HG03378 (cell line): ENCODE measurements at regions not wholly inside any gene's neighbourhood (a gene's known extent, or its start where the extent isn't known, plus 50 kb on each side); places are given as distances from the start of the nearest gene placed in this dataset.
"Not testable (repeated sequence)": the region's sequence is repeated elsewhere in the genome, so short reads cannot be mapped to it uniquely, and the experiment has no call there.

Source experiments
- ATAC-seq: cut with Tn5 transposase; IDR thresholded peaks from one replicate; pipeline ENCODE4 v1.9.1; 2021; ENCODE audit warnings: mild to moderate bottlenecking, moderate library complexity; ENCODE audit not compliant: unreplicated experiment

DNA sequence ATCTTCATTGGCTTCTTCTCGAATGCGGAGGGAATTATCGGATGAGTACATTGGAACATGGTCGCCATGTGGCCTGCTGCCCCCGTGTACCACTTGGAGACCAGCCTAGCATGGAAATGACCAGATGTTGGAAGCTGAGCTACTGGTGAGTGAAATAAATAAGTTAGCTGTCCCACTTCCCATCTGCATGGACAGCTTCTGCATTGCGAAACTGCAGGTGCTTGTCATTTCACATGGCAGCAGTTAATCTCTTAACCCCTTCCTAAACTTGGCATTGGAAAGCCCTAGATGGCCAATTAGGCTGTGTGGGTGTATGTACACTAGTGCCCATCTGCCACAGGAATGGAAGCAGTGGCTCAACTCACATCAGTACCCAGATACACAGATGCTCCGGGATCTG lies 246.6 kb upstream of the IL12B start:
- ATAC-seq, result no peak

DNA sequence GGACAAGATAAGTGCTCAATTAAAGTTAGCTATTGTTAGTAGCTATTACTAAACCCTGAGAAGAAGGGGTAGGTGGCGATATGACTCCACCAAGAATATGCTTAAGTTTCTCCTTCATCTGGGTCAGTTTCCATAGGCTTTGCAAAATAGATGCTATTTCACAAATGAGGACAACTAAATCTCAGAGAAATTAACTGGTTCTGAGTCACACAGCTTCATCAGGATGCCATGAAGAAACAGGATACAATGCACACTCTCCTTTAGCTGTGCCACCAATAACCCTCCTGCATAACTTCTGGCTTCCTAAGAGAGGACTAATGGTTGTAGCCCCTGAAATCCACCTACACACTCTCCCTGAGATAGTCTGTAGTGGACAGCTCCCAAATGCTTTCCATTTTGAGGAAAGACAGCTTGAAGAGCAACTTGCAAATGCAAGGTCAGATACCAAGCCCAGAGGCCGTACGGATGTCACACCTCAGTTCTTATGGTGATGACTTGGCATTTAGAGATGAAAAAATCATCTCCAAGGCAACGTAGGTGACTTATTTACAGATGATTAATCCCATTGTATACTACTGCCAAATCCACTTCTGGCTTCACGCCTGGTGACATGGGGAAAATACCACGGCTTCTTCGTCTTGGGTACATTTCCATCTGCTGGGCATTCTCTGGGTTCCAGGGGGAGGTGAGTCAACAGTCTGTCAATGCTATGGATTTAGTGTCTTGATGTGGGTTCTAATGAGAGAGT lies 251.4 kb upstream of the IL12B start:
- ATAC-seq, result no peak

DNA sequence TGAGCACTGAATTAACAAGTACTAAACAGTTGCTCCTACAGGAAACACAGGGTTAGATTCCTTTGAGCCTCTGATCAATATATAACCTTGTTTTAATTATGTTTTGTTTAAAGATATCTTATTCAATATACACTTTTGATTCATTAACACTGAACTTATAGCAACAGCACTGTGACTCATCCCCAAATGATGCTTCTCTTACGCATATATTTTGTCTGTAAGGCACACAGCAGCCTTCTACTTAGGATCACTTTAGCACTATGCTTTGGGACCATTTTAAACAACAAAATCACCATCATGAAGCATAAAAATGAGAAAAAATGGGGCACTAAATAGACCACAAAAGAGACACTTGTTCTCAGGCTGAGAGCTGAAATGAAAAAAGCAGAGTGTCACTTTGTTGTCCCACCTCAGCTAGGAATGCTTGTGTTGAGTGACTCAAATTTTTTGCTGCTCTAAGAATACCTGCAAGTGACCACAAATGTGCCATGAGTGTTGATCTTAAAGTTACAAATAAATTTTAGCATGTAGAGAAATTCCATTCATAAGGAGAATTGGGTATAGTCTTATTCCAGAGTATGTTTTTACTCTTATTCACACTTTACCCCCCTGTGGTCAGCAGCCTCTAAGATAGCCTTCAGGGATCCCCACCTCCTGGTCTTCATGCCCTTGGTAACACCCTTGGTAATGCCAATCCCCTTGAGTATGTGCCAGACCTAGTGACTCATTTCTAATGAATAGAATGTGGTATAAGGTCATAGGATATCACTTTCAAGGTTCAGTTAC lies 252.7 kb upstream of the IL12B start:
- ATAC-seq, result no peak

DNA sequence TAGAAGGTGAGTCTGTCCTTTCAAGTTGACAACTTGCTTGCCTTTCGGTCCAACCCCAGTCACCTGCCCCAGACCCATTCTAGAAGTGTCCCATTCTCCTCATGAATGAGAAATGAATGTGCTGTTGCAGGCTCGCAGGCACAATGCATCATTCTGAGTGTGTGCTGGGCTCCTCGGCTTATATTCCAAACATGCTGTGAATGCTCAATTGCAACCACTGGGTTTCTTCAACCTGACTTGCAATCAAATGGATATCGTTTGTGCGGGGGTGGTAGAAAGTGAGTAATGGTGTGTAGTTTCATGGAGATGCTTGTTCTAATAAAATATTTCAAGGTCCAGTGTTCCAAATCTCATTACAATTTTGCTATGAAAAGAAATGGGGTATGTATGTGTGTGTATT lies 256.6 kb upstream of the IL12B start:
- no peak for ATAC-seq

DNA sequence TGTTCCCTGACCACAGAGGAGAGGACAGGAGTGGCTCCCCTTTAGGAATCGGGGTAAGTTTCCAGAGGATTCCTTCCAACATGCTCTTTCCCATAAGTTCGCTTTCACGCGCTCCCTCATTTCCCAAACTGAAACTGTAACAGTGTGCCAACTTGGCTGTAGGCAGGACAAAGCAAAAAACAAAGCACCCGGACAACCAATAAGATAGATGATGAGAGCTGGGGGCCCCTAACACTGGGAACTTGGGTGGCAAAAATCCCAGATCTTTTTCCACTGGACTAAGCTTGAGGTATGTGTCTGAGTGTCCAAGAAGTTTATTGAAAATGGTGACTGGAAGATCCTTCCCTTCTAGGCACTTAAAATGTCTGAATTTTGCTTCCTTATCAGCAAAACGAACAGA lies 258.7 kb upstream of the IL12B start:
- ATAC-seq, result no peak

DNA sequence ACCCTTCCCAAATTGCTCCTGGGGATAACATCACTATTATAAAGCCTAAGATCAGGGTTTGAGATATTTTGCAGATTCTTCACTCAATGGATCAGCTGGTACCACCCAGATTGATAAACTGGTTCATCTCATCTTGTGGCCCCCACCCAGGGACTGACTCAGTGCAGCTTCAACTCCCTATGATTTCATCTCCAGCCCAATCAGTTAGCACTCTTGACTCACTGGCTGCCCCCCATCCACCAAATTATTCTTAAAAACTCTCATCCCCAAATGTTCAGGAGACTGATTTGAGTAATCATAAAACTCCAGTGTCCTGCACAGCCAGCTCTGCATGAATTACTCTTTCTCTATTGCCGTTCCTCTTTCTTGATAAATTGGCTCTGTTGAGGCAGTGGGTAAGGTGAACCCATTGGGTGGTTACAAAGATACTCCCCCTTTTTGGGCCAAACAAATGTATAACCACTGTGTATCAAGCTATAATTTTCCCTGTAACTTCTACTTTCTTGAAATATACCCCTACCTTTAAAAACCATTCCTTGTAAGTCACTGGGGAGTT lies 263.3 kb upstream of the IL12B start:
- ATAC-seq, result no peak

DNA sequence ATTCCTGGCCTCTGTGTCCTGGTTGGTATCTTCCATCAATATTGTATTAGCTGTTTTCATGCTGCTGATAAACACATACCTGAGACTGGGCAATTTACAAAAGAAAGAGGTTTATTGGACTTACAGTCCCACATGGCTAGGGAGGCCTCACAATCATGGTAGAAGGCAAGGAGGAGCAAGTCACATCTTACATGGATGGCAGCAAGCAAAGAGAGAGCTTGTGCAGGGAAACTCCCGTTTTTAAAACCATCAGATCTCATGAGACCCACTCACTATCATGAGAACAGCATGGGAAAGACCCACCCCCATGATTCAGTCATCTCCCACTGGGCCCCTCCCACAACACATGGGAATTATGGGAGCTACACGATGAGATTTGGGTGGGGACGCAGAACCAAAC lies 265.3 kb upstream of the IL12B start:
- not testable (repeated sequence) for ATAC-seq

DNA sequence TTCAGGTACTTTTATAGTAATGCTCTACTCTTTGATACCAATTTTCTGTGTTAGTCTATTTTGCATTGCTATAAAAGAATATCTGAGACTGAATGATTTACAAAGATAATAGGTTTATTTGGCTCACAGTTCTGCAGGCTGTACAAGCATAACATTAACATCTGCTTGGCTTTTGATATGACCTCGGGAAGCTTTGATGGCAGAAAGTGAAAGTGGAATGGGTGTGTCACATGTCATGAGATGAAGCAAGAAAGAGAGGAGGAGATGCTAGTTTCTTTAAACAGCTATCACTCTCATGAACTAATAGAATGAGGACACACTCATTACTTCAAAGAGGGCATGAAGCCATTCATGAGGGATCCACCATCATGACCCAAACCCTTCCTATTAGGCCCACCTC lies 270.9 kb upstream of the IL12B start:
- ATAC-seq, result no peak

DNA sequence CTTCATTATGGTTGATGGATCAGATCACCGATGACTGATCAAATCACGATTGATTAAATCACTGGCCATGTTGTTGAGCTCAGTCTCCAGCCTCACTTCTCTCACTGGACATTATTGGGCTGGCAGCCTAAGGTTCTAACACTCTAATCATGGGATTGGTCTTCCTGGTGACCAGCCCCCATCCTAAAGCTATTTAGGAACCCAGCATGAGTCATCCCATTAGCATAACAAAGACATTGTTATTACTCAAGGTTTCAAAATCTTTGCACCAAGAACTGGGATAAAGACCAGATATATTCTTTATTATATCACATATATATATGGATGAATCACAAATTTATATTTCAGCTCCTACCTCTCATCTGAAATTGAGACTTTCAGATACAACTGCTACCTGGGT lies 272.1 kb upstream of the IL12B start:
- no peak for ATAC-seq

DNA sequence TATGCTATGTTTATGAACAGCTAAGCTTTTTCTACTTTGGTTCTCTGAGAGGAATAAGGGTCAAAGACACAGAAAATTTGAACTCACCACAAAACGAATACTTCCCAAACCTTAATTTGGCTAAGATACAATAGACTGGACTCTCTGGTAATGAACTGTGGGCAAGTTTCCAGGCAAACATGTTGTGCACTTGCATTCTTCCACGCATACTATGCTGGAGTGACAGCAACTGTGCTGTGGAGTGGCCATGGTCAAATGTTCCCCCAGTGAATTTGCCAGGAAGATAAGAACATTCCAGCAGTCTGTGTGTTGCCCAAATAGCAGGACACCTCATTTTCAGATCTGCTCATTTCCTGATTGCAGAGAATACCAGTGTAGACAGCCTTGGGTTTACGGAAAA lies 275.3 kb upstream of the IL12B start:
- no peak for ATAC-seq

DNA sequence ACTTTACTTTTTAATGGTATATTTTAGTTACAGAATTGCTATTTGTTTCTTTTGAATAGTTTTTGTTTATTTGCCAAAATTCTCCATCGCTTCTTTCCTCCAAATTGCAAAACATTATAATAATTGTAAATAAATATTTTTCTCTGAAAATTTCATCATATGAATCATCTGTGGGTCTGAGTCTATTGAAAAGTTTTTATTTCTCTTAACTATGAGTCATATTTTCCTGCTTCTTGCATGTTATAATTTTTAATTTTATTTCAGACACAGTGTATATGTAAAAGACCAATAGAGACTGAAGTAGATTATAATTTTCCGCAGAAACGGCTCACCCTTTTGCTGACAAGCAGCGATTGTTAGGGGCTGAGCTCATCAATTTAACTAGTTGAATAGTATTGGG lies 279.1 kb upstream of the IL12B start:
- ATAC-seq, result no peak

DNA sequence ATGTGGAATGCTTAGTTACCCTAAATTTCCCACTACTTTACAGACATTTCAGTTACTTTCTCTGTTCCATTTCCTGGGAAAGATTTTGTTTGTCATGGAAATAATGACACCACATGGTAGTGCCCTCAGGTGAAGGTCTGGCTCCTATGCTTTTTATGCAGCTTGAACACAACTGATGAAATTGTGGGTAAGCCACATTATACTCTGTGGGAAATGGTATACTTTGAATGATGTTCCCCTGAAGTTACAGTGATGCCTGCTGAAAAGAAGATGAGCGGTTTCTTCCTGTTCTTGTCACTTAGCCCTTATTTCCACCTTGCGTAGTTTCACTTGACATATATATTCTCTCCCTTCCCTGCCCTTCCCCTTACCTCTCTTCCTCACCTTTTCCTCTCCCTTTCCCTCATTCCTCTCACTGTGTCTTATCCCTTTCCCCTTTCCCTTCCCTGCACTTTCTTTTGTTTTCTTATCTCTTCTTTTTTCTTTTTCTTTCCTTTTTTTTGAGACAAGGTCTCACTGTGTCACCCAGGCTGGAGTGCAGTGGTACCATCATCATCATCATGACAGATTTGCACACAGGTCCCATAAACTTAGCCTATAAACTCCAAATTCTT lies 280.8 kb upstream of the IL12B start:
- no peak for ATAC-seq

DNA sequence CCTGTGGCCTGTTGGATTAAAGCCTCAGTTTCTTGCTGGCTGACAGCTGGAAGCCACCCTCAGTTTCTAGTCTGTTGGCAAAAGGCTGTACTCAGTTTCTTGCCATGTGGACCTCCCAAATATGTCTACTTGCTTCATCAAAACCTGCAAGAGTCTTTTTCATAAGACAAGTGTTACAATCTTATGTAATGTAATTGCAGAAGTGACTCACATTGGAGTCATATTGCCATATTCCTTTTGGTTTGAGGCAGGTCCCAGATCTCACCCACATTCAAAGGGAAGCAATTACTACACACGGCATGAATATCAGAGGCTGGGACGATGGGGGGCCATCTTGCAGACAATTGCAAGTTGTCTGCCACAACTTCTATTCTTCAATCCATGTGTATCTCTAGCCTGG lies 286.7 kb upstream of the IL12B start:
- no peak for ATAC-seq

DNA sequence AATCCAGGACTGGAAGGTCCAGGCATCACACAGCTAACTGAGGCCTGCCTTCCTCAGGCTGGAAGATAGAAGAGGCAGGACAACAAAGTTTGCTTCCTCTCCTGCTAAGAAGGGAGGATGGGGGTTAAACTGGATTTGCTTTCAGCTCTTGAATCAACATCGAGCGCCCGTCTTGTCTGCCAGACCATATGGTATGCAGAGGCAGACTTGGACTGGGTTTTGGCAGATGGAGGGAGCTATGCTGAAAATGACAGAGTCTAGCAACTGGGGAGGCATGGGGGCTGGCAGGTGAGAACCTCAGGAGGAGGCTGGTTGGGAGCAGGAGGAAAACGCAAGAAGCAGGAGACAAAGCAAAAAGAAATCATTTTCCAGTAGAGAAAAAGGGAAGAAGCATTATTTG lies 289.5 kb upstream of the IL12B start:
- no peak for ATAC-seq

DNA sequence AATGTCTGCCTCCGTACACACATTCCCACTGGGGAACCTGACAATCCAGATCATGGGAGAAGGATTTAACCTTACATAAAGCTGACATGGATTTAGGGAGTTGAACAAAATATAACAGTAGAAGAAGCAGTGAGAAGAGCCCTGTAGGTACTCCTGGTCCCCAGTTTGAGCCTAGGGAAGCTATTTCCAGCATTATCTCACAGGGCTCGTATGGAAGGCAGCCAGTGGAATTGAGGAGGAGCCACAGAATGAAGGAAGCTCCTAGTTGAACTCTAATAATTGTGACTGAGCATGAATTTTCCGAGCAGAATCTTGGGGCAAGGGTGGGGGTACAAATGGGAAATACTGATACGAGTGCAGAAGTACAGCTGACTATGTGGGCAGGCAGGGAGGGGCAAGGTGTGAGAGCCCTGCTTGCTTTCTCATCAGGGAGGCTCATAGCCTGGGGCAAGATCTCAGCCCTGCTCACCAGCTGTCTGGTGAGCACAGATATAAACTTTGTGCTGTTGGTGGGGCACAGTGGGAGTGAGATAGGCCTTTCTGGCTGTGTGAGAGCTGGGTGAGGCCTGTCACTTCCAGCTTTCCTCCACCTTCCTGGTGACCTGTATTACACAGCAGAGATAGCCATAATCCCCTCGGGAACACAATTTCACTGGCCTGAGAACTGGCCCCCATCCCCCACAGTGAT lies 290.7 kb upstream of the IL12B start:
- no peak for ATAC-seq

DNA sequence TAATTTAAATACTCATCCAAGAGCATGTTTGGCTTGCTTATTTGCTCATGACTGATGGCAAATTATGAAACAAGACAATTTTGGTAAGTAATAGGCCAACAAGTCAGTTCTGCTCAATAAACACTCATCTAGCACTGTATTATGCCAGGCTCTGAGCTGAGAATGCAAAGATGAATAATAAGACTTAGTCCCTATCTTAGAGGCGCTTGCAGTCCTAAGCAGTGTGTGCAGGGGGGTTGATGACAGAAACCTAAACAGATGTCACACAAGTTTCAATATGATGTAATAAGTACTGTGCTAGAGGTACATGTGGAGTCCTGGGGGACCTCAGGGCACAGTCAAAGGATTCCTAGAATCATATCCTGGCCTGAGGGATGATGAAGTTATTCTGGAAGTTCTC lies 287.6 kb upstream of the ADRA1B start:
- ATAC-seq, result no peak

DNA sequence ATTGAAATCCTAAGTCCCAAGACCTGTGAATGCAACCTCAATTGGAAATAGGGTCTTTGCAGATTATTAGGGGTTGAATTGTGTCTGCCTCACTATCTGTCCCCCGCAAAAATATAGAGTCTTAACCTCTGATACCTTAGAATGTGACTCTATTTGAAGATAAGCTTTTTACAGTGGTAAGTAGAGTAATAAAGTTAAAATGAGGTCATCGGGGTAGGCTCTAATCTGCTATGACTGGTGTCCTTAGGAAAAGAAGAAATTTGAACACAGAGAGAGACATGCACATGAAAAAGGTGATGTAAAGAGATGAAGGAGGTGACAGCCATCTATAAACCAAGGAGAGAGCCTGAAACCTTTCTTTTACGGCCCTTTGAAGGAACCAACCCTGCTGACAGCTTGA lies 287.1 kb upstream of the ADRA1B start:
- no peak for ATAC-seq

DNA sequence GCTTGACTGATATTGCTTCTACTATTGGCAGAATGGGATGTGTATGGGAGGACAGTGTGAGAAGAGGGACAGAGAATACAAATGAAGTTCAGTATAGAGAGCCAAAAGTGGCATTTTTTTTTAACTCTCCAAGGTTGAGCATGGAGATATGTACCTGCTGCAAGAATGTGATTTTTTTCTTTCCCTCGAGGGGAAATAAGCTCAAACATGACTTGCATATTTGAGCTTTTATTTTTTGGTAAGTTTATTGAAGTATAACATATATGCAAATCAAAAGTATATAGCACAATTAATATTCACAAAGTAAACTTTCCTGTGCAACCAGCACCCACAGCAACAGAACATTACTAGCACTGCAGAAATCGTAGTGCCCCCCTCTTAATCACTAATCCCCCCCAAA lies 285.7 kb upstream of the ADRA1B start:
- ATAC-seq, result no peak

DNA sequence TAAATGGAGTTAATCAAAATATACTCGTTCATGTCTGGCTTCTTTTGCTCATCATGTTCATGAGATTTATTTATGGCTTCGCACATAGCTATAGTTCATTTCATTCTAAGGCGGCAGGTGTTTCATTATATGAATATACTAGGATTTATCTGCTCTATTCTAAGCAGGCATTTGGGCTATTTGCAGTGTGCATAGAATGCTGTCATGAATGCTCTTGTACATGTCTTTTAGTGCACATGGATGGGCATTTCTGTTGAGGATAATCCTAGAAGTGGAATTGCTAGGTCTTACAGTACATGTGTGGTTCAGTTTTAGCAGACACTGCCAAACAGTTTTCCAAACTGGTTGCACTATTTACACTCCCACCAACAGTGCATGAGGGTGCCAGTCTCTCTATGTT lies 285.3 kb upstream of the ADRA1B start:
- no peak for ATAC-seq

DNA sequence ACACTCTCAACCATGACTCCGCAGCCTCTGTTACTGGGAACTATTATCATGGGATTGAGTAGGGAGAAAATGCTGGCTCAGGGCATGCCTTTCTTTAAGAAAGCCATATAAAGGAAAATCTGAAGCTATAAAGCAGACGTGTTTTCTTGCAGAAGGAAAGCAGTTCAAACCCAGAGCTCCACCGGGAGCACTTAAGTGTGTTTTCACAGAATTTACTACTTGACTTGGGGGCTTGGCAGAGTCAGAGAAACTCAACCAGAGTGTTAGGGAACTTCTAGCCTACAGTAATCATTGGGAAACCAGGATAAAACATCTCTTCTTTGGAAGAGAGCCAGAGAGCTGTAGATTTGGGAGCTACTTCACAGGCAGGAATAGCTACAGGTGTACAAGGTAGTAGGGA lies 283.4 kb upstream of the ADRA1B start:
- ATAC-seq, result no peak

DNA sequence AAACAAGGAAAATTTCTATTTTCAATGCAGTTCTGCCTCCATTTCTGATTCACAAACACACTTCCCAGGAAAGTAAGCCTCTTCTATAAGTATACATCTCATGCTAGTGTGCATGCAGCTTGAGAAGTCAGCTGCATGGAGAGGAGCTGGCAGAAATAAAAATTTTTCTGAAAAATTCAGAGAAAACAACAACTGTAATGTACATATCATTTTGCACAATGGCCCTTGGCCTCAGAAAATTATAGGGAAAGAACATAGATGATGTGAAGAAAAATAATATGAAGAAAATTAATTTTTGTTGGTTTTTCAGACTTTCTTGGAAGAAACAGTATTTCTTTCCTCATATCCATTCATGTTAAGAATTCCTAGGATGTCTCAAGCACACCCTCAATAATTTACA lies 277.8 kb upstream of the ADRA1B start:
- no peak for ATAC-seq
